ENCODE measurements at regions not wholly inside any gene's neighbourhood (a gene's known extent, or its start where the extent isn't known, plus 50 kb on each side); places are given as distances from the start of the nearest gene placed in this dataset.

- no peak for DNase-seq
- no peaks in the 10 kb centered on the region for H3K4me1 ChIP-seq
- 77 to 100% methylated on average over 2 of the region's 2 CpGs for WGBS, 2 donors
- H3K36me3 ChIP-seq = no peaks in the 10 kb centered on the region
- H3K27me3 ChIP-seq = no peaks in the 10 kb centered on the region
- intact Hi-C loops (cut with DNase I) = no loop called here
- TF ChIP-seq CTCF (IDR thresholded peaks at IDR 0.05) (no peak), POLR2A (IDR thresholded peaks at IDR 0.05) (no peak)
- H3K4me3 ChIP-seq = no peak overlapping the region
- no peaks in the 10 kb centered on the region for H3K9me3 ChIP-seq
- H3K27ac ChIP-seq = no peak overlapping the region
Measured at GRCh38 chr13:84983321-84983720, 815.9 kb downstream of the SLITRK6 start.

GRCh38 chr13:84980571-84980970 lies 818.6 kb downstream of the SLITRK6 start:
- no peaks in the 10 kb centered on the region for H3K9me3 ChIP-seq
- no peak overlapping the region for H3K4me3 ChIP-seq
- intact Hi-C loops (cut with DNase I) = no loop called here
- H3K27ac ChIP-seq = no peak overlapping the region
- no peaks in the 10 kb centered on the region for H3K36me3 ChIP-seq
- TF ChIP-seq POLR2A (IDR thresholded peaks at IDR 0.05) = no peak
- no peak for TF ChIP-seq CTCF (IDR thresholded peaks at IDR 0.05)
- H3K4me1 ChIP-seq = no peaks in the 10 kb centered on the region
- no peak for DNase-seq
- H3K27me3 ChIP-seq = no peaks in the 10 kb centered on the region
- WGBS, 2 donors = 67 to 70% methylated on average over 1 to 2 of the region's 2 CpGs

GRCh38 chr13:84978851-84979250 lies 820.4 kb downstream of the SLITRK6 start:
- no peak overlapping the region for H3K4me3 ChIP-seq
- no peaks in the 10 kb centered on the region for H3K9me3 ChIP-seq
- intact Hi-C loops (cut with DNase I) = no loop called here
- H3K27ac ChIP-seq = no peak overlapping the region
- H3K36me3 ChIP-seq = no peaks in the 10 kb centered on the region
- H3K4me1 ChIP-seq = no peaks in the 10 kb centered on the region
- H3K27me3 ChIP-seq = no peaks in the 10 kb centered on the region
- no peak for DNase-seq
- TF ChIP-seq CTCF (IDR thresholded peaks at IDR 0.05) (no peak), POLR2A (IDR thresholded peaks at IDR 0.05) (no peak)

GRCh38 chr13:84973661-84974060 lies 825.6 kb downstream of the SLITRK6 start:
- H3K4me3 ChIP-seq = no peak overlapping the region
- WGBS, 2 donors = 81 to 84% methylated on average over 1 of the region's 1 CpG
- no peaks in the 10 kb centered on the region for H3K9me3 ChIP-seq
- TF ChIP-seq CTCF (IDR thresholded peaks at IDR 0.05) (no peak), POLR2A (IDR thresholded peaks at IDR 0.05) (no peak)
- intact Hi-C loops (cut with DNase I) = no loop called here
- H3K4me1 ChIP-seq = no peaks in the 10 kb centered on the region
- no peaks in the 10 kb centered on the region for H3K27me3 ChIP-seq
- no peaks in the 10 kb centered on the region for H3K36me3 ChIP-seq
- no peak for DNase-seq
- H3K27ac ChIP-seq = no peak overlapping the region

GRCh38 chr13:84972907-84973306 lies 826.3 kb downstream of the SLITRK6 start:
- Histone ChIP-seq H3K36me3 (no peaks in the 10 kb centered on the region), H3K4me1 (no peaks in the 10 kb centered on the region), H3K9me3 (no peaks in the 10 kb centered on the region), H3K27ac (no peak overlapping the region), H3K4me3 (no peak overlapping the region), H3K27me3 (no peaks in the 10 kb centered on the region)
- intact Hi-C loops (cut with DNase I) = no loop called here
- TF ChIP-seq CTCF (IDR thresholded peaks at IDR 0.05) (no peak), POLR2A (IDR thresholded peaks at IDR 0.05) (no peak)
- 86 to 89% methylated on average over 4 of the region's 4 CpGs for WGBS, 2 donors
- no peak for DNase-seq

Measured in esophagus squamous epithelium (tissue), 5 donors.